ENCODE measurements at regions not wholly inside any gene's neighbourhood (a gene's known extent, or its start where the extent isn't known, plus 50 kb on each side); places are given as distances from the start of the nearest gene placed in this dataset.
"Not testable (repeated sequence)": the region's sequence is repeated elsewhere in the genome, so short reads cannot be mapped to it uniquely, and the experiment has no call there.

DNA sequence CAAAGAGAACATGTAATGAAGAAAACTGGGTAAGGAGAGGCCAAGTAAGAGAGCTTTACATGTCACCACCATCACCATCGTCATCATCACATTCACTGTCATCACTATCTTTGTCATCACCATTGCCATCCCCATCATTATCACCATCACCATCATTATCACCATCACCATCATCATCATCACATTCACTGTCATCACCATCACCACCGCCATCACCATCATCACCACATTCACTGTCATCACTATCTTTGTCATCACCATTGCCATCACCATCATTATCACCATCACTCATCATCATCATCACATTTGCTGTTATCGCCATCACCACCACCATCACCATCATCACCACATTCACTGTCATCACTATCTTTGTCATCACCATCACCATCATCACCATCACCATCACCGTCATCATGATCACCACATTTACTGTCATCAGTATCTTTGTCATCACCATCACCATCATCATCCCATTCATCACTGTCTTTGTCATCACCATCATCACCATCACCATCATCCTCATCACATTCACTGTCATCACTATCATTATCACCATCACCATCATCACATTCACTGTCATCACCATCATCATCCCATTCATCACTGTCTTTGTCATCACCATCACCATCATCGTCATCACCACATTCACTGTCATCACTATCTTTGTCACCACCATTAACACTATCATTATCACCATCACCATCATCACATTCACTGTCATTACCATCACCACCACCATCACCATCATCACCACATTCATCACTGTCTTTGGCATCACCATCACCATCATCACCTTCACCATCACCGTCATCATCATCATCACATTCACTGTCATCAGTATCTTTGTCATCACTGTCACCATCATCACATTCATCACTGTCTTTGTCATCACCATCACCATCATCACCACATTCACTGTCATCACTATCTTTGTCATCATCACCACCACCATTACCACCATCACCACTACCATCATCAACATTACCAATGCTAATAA, 172.3 kb downstream of the ERMARD start:
- no peak for DNase-seq

GRCh38 chr6:169921853-169922824, 170.7 kb downstream of the ERMARD start:
- no peak for DNase-seq

DNA sequence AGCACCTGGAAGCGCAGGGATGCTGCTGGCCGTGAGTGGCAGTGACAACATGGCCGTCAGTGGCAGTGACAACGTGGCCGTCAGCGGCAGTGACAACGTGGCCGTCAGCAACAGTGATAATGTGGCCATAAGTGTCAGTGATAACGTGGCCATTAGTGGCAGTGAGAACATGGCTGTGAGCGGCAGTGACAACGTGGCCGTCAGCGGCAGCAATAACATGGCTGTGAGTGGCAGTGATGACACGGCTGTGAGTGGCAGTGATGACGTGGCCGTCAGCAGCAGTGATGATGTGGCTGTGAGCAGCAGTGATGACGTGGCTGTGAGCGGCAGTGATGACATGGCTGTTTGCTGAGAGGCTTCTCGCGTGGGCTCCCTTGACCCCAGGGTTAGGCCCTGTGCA, 169.8 kb downstream of the ERMARD start:
- DNase-seq: no peak

GRCh38 chr6:169920359-169921020, 169.1 kb downstream of the ERMARD start:
- DNase-seq: no peak

DNA sequence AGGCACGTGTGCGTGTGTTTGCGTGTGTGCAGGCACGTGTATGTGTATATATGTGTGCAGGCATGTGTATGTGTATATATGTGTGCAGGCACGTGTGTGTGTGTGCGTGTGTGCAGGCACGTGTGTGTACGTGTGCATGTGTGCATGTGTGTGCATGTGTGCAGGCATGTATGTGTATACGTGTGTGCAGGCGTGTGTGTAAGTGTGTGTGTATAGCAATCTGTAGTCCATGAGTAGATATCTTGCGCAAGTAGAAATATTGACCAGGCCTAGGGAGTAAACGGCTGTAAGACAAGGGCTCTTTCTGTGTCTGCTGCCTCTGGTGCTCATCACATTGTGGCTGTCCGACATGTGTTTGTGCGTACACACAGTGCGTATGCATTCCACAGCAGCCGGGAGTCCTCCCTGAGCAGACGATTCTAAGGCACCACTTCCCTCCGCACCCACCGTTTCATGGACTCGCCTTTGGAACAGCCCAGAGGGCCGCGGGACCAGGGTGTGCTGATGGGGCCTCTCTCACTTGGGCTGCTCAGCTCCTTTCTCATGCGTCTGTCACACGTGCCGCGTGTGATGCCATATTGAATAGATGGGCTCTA, 167.6 kb downstream of the ERMARD start:
- no peak for DNase-seq

GRCh38 chr6:169918239-169918953, 167.0 kb downstream of the ERMARD start:
- DNase-seq: no peak

DNA sequence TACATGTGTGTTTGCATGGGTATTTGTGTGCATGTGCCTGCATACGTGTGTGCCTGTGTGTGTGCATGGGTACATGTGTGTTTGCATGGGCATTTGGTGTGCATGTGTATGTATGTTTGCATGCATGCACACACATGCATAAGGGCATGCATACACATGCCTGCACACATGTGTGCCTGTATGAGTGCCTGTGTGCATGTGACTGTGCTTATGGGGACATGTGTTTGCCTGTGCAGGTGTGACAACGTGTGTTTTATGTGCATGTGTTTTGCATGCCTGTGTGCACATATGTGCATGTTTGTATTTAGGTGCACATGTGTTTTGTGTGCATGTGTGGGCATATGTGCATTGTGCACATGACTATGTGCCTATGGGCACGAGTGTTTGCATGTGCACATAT, 165.7 kb downstream of the ERMARD start:
- DNase-seq: no peak

DNA sequence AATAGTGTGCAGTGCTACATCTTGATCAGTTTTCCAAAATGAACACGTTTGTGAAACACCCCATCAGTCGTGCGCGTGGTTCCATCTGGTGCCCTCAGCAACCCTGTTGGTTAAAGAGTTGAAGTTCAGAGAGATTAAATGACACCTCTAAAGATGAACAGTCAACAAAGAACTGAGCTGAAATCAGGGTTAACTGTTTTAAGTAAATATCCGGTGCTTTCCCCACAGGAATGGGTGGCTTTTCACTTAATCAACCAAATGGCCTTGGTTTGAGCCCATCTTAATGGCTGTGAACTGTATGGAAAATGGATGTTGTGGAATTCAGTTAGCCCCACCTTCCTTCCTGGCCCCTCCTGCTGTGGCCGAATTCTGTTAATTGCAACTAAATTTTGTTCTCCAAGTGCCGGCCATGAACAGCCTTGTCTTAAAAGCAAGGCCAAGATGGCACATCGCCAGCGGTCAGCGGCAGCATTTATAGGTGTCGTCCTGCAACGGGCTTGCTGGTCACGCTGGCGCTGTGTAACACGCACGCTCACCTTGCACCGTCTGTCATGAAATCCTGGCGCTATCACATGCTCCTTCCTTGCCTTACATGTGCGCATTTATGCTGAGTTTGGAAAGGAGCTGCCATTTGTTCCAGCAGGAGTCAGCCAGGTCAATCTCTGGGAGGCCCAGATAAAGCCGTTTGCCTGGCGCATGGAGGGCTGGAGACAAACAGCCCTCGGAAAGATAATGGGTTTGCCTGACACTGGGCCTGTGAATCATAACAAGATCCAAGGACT, 164.5 kb downstream of the ERMARD start:
- DNase-seq: no peak

DNA sequence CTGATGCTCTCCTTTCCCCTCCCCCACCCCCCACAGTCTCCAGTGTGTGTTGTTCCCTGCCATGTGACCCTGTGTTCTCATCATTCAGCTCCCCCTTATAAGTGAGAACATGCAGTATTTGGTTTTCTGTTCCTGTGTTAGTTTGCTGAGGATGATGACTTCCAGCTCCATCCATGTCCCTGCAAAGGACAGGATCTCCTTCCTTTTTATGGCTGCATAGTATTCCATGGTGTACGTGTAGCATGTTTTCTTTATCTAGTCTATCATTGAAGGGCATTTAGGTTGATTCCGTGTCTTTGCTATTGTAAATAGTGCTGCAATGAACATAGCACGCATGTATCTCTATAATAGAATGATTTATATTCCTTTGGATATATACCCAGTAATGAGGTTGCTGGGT, 162.3 kb downstream of the ERMARD start:
- DNase-seq: not testable (repeated sequence)

GRCh38 chr6:169913096-169913638, 161.7 kb downstream of the ERMARD start:
- no peak for DNase-seq

GRCh38 chr6:169912266-169913095, 161.1 kb downstream of the ERMARD start:
- no peak for DNase-seq

DNA sequence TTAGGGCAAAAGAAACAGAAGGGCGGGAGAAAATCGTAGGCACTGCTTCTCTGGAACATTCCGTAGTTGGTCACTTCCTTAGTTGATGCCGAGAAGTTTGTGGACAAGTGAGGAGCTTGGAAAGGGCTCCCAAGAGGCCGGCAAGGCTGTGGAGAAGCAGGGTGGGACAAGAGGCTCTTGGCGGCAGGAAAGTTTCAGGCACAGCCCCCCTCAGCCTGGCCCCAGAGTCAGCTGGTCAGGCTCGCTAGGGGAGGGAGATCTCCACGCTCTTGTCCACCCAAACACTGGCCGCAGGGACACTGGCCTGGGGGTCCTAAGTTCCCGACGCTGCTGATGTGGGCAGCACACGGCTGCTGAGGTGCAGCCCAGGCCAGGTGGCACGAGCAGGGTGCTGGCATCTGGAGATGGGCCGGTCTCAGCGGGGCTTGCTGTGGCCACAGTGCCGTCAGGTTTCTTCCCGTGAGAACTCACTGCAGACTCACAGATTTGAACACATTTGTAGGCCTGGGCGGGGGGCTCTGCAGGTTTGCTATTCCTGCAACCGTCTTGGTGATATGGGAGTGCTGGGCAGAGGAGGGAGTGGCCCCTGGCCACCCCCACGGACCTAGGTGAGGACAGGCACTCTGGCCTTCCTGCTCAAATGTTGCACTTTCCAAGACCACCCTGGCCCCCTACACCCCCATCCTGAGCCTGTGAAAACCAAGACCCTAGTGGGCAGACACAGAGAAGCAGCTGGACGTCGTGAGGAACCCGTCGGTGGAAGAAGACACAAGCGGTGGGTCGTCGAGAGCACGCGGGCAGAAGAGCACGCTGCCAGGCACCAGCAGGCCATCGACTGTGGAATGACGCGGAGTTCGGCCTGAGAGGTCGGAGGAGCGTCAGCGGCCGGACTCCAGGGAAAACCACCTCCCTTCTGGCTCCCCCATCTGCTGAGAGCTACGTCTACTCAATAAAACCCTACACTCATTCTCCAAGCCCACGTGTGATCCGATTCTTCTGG, 160.1 kb downstream of the ERMARD start:
- DNase-seq: no peak

GRCh38 chr6:169909113-169909512, 157.7 kb downstream of the ERMARD start:
- DNase-seq: no peak

- DNase-seq: no peak
Measured at GRCh38 chr6:169908403-169908933, 157.0 kb downstream of the ERMARD start.

GRCh38 chr6:169907419-169908115, 156.1 kb downstream of the ERMARD start:
- DNase-seq: no peak

DNA sequence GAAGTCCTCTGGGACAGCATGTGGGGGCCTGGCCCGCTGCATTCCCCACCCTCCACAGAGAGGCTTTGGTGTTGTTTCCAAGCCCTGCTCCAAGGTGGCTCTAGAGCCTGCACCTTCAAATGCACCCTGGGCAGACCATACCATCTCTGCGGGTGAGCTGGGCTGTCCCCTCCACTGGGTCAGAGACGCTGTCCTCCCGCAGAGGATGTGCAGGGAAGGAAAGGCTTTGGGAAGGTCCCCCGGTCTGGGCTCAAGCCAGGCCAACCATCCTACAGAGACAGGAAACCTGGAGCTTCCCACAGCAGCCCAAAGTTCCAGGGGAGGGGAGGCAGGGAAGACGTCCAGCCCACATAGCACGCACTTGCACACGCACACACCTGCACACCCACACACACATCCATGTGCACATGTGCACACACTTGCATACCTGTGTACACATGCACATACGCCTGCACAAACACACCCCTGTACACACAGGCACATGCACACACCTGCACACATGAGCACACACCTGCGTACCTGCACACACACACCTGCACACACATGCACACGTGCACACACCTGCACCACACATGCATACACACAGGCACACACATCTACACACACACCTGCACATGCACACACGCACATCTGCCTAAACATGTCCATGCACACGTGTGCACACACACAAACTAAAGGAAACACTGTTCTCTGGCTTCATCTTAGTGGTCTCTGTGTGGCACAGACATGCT, 155.4 kb downstream of the ERMARD start:
- DNase-seq: no peak
